ENCODE measurements at regions not wholly inside any gene's neighbourhood (a gene's known extent, or its start where the extent isn't known, plus 50 kb on each side); places are given as distances from the start of the nearest gene placed in this dataset.

- TF ChIP-seq CTCF (IDR thresholded peaks at IDR 0.05; ENCODE audit: low read length) = no peak
- no peak for TF ChIP-seq EZH2 (IDR thresholded peaks at IDR 0.05; ENCODE audit: borderline replicate concordance, low read length)
These were observed 247.7 kb upstream of the HSF2 start for GRCh38 chr6:122151763-122152162.

Measured in OCI-LY1 (cell line).